ENCODE measurements at regions not wholly inside any gene's neighbourhood (a gene's known extent, or its start where the extent isn't known, plus 50 kb on each side); places are given as distances from the start of the nearest gene placed in this dataset.
"Not testable (repeated sequence)": the region's sequence is repeated elsewhere in the genome, so short reads cannot be mapped to it uniquely, and the experiment has no call there.

GRCh38 chr10:95137990-95138625 lies 55.9 kb upstream of the ACSM6 start:
- DNase-seq = not testable (repeated sequence)

GRCh38 chr10:95134490-95134889 lies 59.5 kb upstream of the ACSM6 start:
- DNase-seq = no peak

GRCh38 chr10:95133997-95134396 lies 60.0 kb upstream of the ACSM6 start:
- DNase-seq = no peak

GRCh38 chr10:95133016-95133752 lies 60.9 kb upstream of the ACSM6 start:
- DNase-seq = peak; percentile 87

GRCh38 chr10:95130429-95130828 lies 61.1 kb upstream of the CYP2C8 start:
- not testable (repeated sequence) for DNase-seq

GRCh38 chr10:95125582-95125981 lies 56.3 kb upstream of the CYP2C8 start:
- no peak for DNase-seq

GRCh38 chr10:95122736-95123135 lies 53.4 kb upstream of the CYP2C8 start:
- no peak for DNase-seq

- no peak for DNase-seq
Observed at GRCh38 chr10:95121904-95122303, 52.6 kb upstream of the CYP2C8 start.

Data from eye (tissue), 1 donor.